MG63 (cell line): ENCODE measurements at regions not wholly inside any gene's neighbourhood (a gene's known extent, or its start where the extent isn't known, plus 50 kb on each side); places are given as distances from the start of the nearest gene placed in this dataset.
"Not testable (repeated sequence)": the region's sequence is repeated elsewhere in the genome, so short reads cannot be mapped to it uniquely, and the experiment has no call there.

Source experiments
- DNase-seq: peaks from one replicate; pipeline ENCODE4 v3.0.0-alpha.2; 2020
- H3K27me3 ChIP-seq: fragments of 250-450 bp; sonication (Bioruptor Pico); 2 replicates; pipeline ENCODE4 v1.5.1; 2020; ENCODE audit warnings: mild to moderate bottlenecking, moderate library complexity
- H3K36me3 ChIP-seq: fragments of 250-450 bp; sonication (Bioruptor Pico); 2 replicates; pipeline ENCODE4 v1.5.1; 2020; ENCODE audit warnings: mild to moderate bottlenecking, moderate library complexity
- H3K4me3 ChIP-seq: fragments of 250-450 bp; sonication (Bioruptor Pico); 2 replicates; pipeline ENCODE4 v1.5.1; 2020; ENCODE audit warnings: mild to moderate bottlenecking, moderate library complexity
- H3K9me3 ChIP-seq: fragments of 250-450 bp; sonication (Bioruptor Pico); 2 replicates; pipeline ENCODE4 v1.5.1; 2020; ENCODE audit warnings: mild to moderate bottlenecking, moderate library complexity

- no peaks in the 10 kb centered on the region for H3K36me3 ChIP-seq
- no peak overlapping the region for H3K4me3 ChIP-seq
- peak; percentile 77 for DNase-seq
- no peaks in the 10 kb centered on the region; the same call in 1 of the 2 replicates for H3K27me3 ChIP-seq
- no peaks in the 10 kb centered on the region for H3K9me3 ChIP-seq
These were observed 149.2 kb upstream of the JUN start for GRCh38 chr1:58932859-58933598.

GRCh38 chr1:58933599-58933926, 149.7 kb upstream of the JUN start:
- H3K9me3 ChIP-seq: no peaks in the 10 kb centered on the region
- H3K36me3 ChIP-seq: no peaks in the 10 kb centered on the region
- H3K27me3 ChIP-seq: no peaks in the 10 kb centered on the region; the same call in 1 of the 2 replicates
- DNase-seq: no peak
- no peak overlapping the region for H3K4me3 ChIP-seq

- Histone ChIP-seq H3K36me3 (no peaks in the 10 kb centered on the region), H3K9me3 (no peaks in the 10 kb centered on the region), H3K4me3 (no peak overlapping the region), H3K27me3 (no peaks in the 10 kb centered on the region; the same call in 1 of the 2 replicates)
- DNase-seq: no peak
These were observed 150.9 kb upstream of the JUN start for GRCh38 chr1:58934706-58935105.

- Histone ChIP-seq H3K27me3 (no peaks in the 10 kb centered on the region; the same call in 1 of the 2 replicates), H3K36me3 (no peaks in the 10 kb centered on the region), H3K9me3 (no peaks in the 10 kb centered on the region), H3K4me3 (no peak overlapping the region)
- DNase-seq: no peak
These were observed 153.1 kb upstream of the JUN start for GRCh38 chr1:58936973-58937372.

- Histone ChIP-seq H3K4me3 (no peak overlapping the region), H3K36me3 (no peaks in the 10 kb centered on the region), H3K27me3 (no peaks in the 10 kb centered on the region; the same call in 1 of the 2 replicates), H3K9me3 (no peaks in the 10 kb centered on the region)
- no peak for DNase-seq
These were observed 155.3 kb upstream of the JUN start for GRCh38 chr1:58939146-58939545.

- H3K27me3 ChIP-seq: no peaks in the 10 kb centered on the region; the same call in 1 of the 2 replicates
- H3K9me3 ChIP-seq: no peaks in the 10 kb centered on the region
- no peak overlapping the region for H3K4me3 ChIP-seq
- no peak for DNase-seq
- H3K36me3 ChIP-seq: no peaks in the 10 kb centered on the region
These were observed 156.0 kb upstream of the JUN start for GRCh38 chr1:58939666-58940370.

- Histone ChIP-seq H3K9me3 (no peaks in the 10 kb centered on the region), H3K36me3 (no peaks in the 10 kb centered on the region), H3K4me3 (no peak overlapping the region), H3K27me3 (no peaks in the 10 kb centered on the region; the same call in 1 of the 2 replicates)
- DNase-seq: no peak
These were observed 157.8 kb upstream of the JUN start for GRCh38 chr1:58941471-58942289.

- Histone ChIP-seq H3K9me3 (0 out of 2 replicates have a peak, but pooled peaks cover 1% of the 10 kb centered on the region), H3K27me3 (no peaks in the 10 kb centered on the region; the same call in 1 of the 2 replicates), H3K4me3 (no peak overlapping the region), H3K36me3 (no peaks in the 10 kb centered on the region)
- no peak for DNase-seq
These were observed 158.9 kb upstream of the JUN start for GRCh38 chr1:58942759-58943191.

- Histone ChIP-seq H3K4me3 (no peak overlapping the region), H3K9me3 (0 out of 2 replicates have a peak, but pooled peaks cover 1% of the 10 kb centered on the region), H3K36me3 (no peaks in the 10 kb centered on the region), H3K27me3 (no peaks in the 10 kb centered on the region)
- no peak for DNase-seq
These were observed 159.9 kb upstream of the JUN start for GRCh38 chr1:58943776-58944175.

GRCh38 chr1:58944439-58944838, 160.6 kb upstream of the JUN start:
- 0 out of 2 replicates have a peak, but pooled peaks cover 1% of the 10 kb centered on the region for H3K9me3 ChIP-seq
- DNase-seq: no peak
- H3K27me3 ChIP-seq: no peaks in the 10 kb centered on the region
- H3K36me3 ChIP-seq: no peaks in the 10 kb centered on the region
- H3K4me3 ChIP-seq: no peak overlapping the region

- Histone ChIP-seq H3K36me3 (no peaks in the 10 kb centered on the region), H3K27me3 (no peaks in the 10 kb centered on the region), H3K9me3 (0 out of 2 replicates have a peak, but pooled peaks cover 1% of the 10 kb centered on the region), H3K4me3 (no peak overlapping the region)
- no peak for DNase-seq
These were observed 162.5 kb upstream of the JUN start for GRCh38 chr1:58946390-58946789.

GRCh38 chr1:58948671-58949070, 164.8 kb upstream of the JUN start:
- Histone ChIP-seq H3K27me3 (no peaks in the 10 kb centered on the region), H3K4me3 (no peak overlapping the region), H3K9me3 (0 out of 2 replicates have a peak, but pooled peaks cover 1% of the 10 kb centered on the region), H3K36me3 (no peaks in the 10 kb centered on the region)
- no peak for DNase-seq

- Histone ChIP-seq H3K36me3 (no peaks in the 10 kb centered on the region), H3K27me3 (no peaks in the 10 kb centered on the region), H3K9me3 (0 out of 2 replicates have a peak, but pooled peaks cover 1% of the 10 kb centered on the region), H3K4me3 (no peak overlapping the region)
- no peak for DNase-seq
These were observed 165.8 kb upstream of the JUN start for GRCh38 chr1:58949551-58950220.

- Histone ChIP-seq H3K9me3 (0 out of 2 replicates have a peak, but pooled peaks cover 1% of the 10 kb centered on the region), H3K36me3 (no peaks in the 10 kb centered on the region), H3K27me3 (no peaks in the 10 kb centered on the region), H3K4me3 (no peak overlapping the region)
- DNase-seq: no peak
These were observed 167.1 kb upstream of the JUN start for GRCh38 chr1:58950897-58951296.

- H3K4me3 ChIP-seq, H3K27me3 ChIP-seq, H3K9me3 ChIP-seq, H3K36me3 ChIP-seq, DNase-seq: not testable (repeated sequence)
These were observed 170.1 kb upstream of the JUN start for GRCh38 chr1:58953951-58954350.

- not testable (repeated sequence) for H3K4me3 ChIP-seq, H3K9me3 ChIP-seq, DNase-seq, H3K27me3 ChIP-seq, H3K36me3 ChIP-seq
These were observed 179.4 kb upstream of the JUN start for GRCh38 chr1:58963287-58963686.
